Neural crest cell (in vitro differentiated cells): ENCODE measurements at regions not wholly inside any gene's neighbourhood (a gene's known extent, or its start where the extent isn't known, plus 50 kb on each side); places are given as distances from the start of the nearest gene placed in this dataset.

Source experiments
- DNase-seq: peaks from one replicate; pipeline ENCODE4 v3.0.0; 2021; ENCODE audit warnings: low read depth, mixed read lengths, low spot score
- H3K27ac Mint-ChIP-seq: one replicate; pipeline ENCODE4 v1.8.0; 2021; ENCODE audit warnings: mild to moderate bottlenecking, mixed read lengths; ENCODE audit not compliant: unreplicated experiment
- H3K27me3 Mint-ChIP-seq: 2 replicates; pipeline ENCODE4 v1.8.0; 2021; ENCODE audit warnings: low read depth, mild to moderate bottlenecking, mixed read lengths
- H3K36me3 Mint-ChIP-seq: 2 replicates; pipeline ENCODE4 v1.8.0; 2021; ENCODE audit warnings: low read depth, mild to moderate bottlenecking, mixed read lengths
- H3K4me1 Mint-ChIP-seq: 2 replicates; pipeline ENCODE4 v1.8.0; 2021; ENCODE audit warnings: mixed read lengths
- H3K4me3 Mint-ChIP-seq: one replicate; pipeline ENCODE4 v1.8.0; 2021; ENCODE audit warnings: mild to moderate bottlenecking, mixed read lengths
- H3K9me3 Mint-ChIP-seq: 2 replicates; pipeline ENCODE4 v1.8.0; 2021; ENCODE audit warnings: mixed read lengths
- TF ChIP-seq, protein P1 (sequence below): fragments of 200-600 bp; sonication (generic); conservative IDR thresholded peaks from 2 replicates; pipeline ENCODE4 v1.5.0; 2021; ENCODE audit warnings: antibody characterized with exemption, mild to moderate bottlenecking

DNA sequence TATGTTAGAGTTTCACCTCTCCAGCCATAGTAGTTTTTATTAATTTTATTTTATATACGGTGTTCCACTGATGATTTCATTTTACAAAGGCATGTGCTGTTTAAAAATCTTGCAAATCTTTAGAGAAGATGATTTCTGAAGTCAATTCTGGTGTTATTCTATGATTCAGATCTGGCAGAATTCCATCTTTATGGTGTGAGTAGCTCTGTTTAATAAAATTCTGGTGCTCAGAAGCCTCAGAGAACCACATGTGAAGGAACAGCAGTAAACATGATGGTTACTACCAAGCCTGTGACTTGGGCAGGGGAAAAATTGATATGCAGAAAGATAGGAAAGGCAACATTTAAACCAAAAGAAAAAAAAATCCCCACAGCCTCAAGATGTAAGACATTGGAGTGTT lies 299.7 kb downstream of the NPR3 start:
- peaks cover 4% of the 10 kb centered on the region for H3K36me3 Mint-ChIP-seq
- no peaks in the 10 kb centered on the region for H3K27me3 Mint-ChIP-seq
- no peak overlapping the region for H3K4me3 Mint-ChIP-seq
- H3K4me1 Mint-ChIP-seq: no peaks in the 10 kb centered on the region
- DNase-seq: no peak
- TF ChIP-seq, protein P1, sequence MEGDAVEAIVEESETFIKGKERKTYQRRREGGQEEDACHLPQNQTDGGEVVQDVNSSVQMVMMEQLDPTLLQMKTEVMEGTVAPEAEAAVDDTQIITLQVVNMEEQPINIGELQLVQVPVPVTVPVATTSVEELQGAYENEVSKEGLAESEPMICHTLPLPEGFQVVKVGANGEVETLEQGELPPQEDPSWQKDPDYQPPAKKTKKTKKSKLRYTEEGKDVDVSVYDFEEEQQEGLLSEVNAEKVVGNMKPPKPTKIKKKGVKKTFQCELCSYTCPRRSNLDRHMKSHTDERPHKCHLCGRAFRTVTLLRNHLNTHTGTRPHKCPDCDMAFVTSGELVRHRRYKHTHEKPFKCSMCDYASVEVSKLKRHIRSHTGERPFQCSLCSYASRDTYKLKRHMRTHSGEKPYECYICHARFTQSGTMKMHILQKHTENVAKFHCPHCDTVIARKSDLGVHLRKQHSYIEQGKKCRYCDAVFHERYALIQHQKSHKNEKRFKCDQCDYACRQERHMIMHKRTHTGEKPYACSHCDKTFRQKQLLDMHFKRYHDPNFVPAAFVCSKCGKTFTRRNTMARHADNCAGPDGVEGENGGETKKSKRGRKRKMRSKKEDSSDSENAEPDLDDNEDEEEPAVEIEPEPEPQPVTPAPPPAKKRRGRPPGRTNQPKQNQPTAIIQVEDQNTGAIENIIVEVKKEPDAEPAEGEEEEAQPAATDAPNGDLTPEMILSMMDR: no peak
- no peak overlapping the region for H3K27ac Mint-ChIP-seq
- peaks cover 5% of the 10 kb centered on the region for H3K9me3 Mint-ChIP-seq

DNA sequence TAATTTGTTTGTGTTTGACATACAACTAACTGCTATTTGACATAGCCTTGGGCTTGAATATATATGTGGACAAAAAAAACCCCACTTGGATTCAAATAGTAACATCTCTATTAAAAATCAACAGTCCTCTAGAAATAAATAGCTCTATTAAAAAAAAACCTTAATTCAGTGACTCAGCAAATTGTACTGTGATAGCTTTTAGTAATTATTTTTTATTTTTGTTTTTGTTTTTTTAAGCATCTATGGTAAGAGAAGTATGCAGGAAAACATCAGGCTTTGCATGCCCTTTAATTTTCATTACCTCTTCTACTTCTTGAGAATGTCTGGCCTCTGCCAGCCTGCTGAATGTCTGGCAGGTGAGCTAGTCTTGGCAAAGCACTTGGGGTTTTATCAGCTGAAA lies 300.7 kb downstream of the NPR3 start:
- Mint-ChIP-seq H3K27me3 (no peaks in the 10 kb centered on the region), H3K27ac (no peak overlapping the region), H3K36me3 (peaks cover 4% of the 10 kb centered on the region), H3K9me3 (peaks cover 9% of the 10 kb centered on the region), H3K4me1 (no peaks in the 10 kb centered on the region), H3K4me3 (no peak overlapping the region)
- DNase-seq: no peak
- TF ChIP-seq, protein P1: no peak

DNA sequence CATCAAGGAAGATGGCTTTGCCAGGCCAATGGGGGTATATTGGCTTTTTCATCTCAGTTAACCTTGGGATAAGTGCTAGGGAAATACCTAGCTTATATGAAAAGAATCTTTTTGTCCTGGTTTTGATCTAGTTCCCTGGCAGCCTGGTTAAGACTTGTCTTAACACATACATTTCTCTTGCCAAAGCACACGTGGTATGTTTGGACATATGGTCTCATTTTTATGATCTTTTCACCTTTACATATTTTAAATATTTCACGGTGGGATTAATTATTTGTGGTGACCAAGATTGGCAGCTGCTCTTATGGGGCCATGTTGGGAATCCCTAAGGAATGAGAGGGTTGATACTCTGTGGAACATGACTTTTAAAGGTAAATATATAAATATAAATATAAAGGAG lies 312.5 kb downstream of the NPR3 start:
- no peak for DNase-seq
- TF ChIP-seq, protein P1: no peak
- no peaks in the 10 kb centered on the region for H3K36me3 Mint-ChIP-seq
- peaks cover 1% of the 10 kb centered on the region for H3K9me3 Mint-ChIP-seq
- H3K27me3 Mint-ChIP-seq: no peaks in the 10 kb centered on the region
- no peak overlapping the region for H3K27ac Mint-ChIP-seq
- no peak overlapping the region for H3K4me3 Mint-ChIP-seq
- no peaks in the 10 kb centered on the region for H3K4me1 Mint-ChIP-seq

DNA sequence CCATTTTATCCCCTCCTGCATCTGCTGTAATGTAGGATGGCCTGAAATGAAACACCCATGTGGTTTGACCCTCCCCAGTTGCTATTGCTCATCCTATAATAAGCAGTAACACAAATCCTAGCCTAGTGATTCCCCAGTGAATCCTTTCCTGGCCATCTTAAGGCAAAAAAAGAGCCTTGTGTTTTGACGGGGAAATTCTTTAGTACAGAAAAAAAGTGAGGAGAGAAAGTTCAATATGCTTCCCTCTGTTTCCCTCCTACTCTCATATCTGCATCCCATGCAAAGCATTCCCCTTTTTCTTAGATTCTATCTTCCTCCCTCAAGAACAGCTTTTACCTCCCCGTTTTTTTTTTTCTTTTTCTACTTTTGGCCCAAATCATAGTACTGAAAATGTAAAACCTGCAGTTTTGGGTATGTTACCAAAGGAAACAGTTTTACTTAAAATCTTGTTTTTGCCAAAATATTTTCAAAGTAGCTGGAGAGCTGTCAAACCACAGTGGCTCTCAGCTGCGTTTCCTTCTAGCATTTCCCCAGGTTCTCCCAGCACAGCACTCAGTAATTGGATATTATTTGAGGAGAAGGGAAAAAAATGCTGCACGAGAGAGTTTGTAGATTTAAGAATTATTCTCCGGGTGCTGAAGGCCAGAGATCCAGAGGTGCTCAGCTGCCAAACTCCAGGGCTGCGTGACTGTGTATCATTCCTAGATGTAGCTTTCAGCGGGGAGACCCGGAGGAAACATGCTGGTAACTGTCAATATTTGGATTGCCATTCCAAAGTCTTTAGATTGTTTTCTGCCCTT lies 321.4 kb downstream of the NPR3 start:
- Mint-ChIP-seq H3K9me3 (peaks cover 10% of the 10 kb centered on the region), H3K27ac (no peak overlapping the region), H3K4me1 (no peaks in the 10 kb centered on the region), H3K4me3 (no peak overlapping the region), H3K27me3 (no peaks in the 10 kb centered on the region), H3K36me3 (no peaks in the 10 kb centered on the region)
- no peak for DNase-seq
- TF ChIP-seq, protein P1: no peak

DNA sequence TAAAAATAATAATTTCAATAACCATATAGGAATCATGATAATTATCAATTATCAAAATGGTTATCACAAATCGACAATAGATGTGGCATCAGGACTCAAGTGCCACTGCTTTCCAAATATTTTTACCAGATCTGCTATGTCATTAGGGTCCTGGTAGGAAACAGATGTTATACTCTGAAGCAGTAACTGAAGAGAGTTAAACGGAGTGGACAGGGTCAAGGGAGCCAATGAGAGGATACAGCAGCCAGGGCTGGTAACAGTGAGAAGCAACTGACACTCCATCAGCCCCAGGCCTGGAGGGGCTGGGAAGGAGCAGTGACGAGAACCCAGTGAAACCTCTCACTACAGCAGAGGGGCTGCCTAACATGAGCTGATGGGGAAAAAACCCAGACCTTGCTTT lies 322.4 kb downstream of the NPR3 start:
- Mint-ChIP-seq H3K36me3 (no peaks in the 10 kb centered on the region), H3K9me3 (peaks cover 10% of the 10 kb centered on the region), H3K4me3 (no peak overlapping the region), H3K27ac (no peak overlapping the region), H3K4me1 (no peaks in the 10 kb centered on the region), H3K27me3 (no peaks in the 10 kb centered on the region)
- TF ChIP-seq, protein P1: no peak
- DNase-seq: no peak
